ENCODE measurements at regions not wholly inside any gene's neighbourhood (a gene's known extent, or its start where the extent isn't known, plus 50 kb on each side); places are given as distances from the start of the nearest gene placed in this dataset.

- no peaks in the 10 kb centered on the region for H3K4me1 Mint-ChIP-seq (ENCODE audit: low read depth, unreplicated experiment)
- H3K4me3 Mint-ChIP-seq (ENCODE audit: unreplicated experiment): no peak overlapping the region
- no peaks in the 10 kb centered on the region for H3K27me3 Mint-ChIP-seq (ENCODE audit: unreplicated experiment)
Measured at GRCh38 chr3:101084404-101084803, 91.2 kb upstream of the ABI3BP start.

GRCh38 chr3:101081999-101082398 is 88.8 kb upstream of the ABI3BP start:
- Mint-ChIP-seq H3K4me3 (ENCODE audit: unreplicated experiment) (no peak overlapping the region), H3K36me3 (ENCODE audit: unreplicated experiment) (no peaks in the 10 kb centered on the region), H3K27ac (ENCODE audit: unreplicated experiment) (no peak overlapping the region), H3K4me1 (ENCODE audit: low read depth, unreplicated experiment) (no peaks in the 10 kb centered on the region), H3K27me3 (ENCODE audit: unreplicated experiment) (no peaks in the 10 kb centered on the region), H3K9me3 (ENCODE audit: unreplicated experiment) (no peaks in the 10 kb centered on the region)
- no peak for DNase-seq
- TF ChIP-seq CTCF (IDR thresholded peaks at IDR 0.05; ENCODE audit: partially characterized antibody, unreplicated experiment): no peak

More at GRCh38 chr3:101084404-101084803, 91.2 kb upstream of the ABI3BP start:
- no peak for DNase-seq
- H3K36me3 Mint-ChIP-seq (ENCODE audit: unreplicated experiment): no peaks in the 10 kb centered on the region
- H3K27ac Mint-ChIP-seq (ENCODE audit: unreplicated experiment): no peak overlapping the region
- no peak for TF ChIP-seq CTCF (IDR thresholded peaks at IDR 0.05; ENCODE audit: partially characterized antibody, unreplicated experiment)
- H3K9me3 Mint-ChIP-seq (ENCODE audit: unreplicated experiment): no peaks in the 10 kb centered on the region

- H3K4me3 Mint-ChIP-seq (ENCODE audit: unreplicated experiment): no peak overlapping the region
- DNase-seq: no peak
- H3K36me3 Mint-ChIP-seq (ENCODE audit: unreplicated experiment): no peaks in the 10 kb centered on the region
- H3K27ac Mint-ChIP-seq (ENCODE audit: unreplicated experiment): no peak overlapping the region
- H3K4me1 Mint-ChIP-seq (ENCODE audit: low read depth, unreplicated experiment): no peaks in the 10 kb centered on the region
- TF ChIP-seq CTCF (IDR thresholded peaks at IDR 0.05; ENCODE audit: partially characterized antibody, unreplicated experiment): no peak
- H3K27me3 Mint-ChIP-seq (ENCODE audit: unreplicated experiment): no peaks in the 10 kb centered on the region
- no peaks in the 10 kb centered on the region for H3K9me3 Mint-ChIP-seq (ENCODE audit: unreplicated experiment)
Measured at GRCh38 chr3:101081446-101081845, 88.2 kb upstream of the ABI3BP start.

GRCh38 chr3:101077361-101078011 is 84.3 kb upstream of the ABI3BP start:
- no peaks in the 10 kb centered on the region for H3K36me3 Mint-ChIP-seq (ENCODE audit: unreplicated experiment)
- no peaks in the 10 kb centered on the region for H3K4me1 Mint-ChIP-seq (ENCODE audit: low read depth, unreplicated experiment)
- no peaks in the 10 kb centered on the region for H3K27me3 Mint-ChIP-seq (ENCODE audit: unreplicated experiment)
- TF ChIP-seq CTCF (IDR thresholded peaks at IDR 0.05; ENCODE audit: partially characterized antibody, unreplicated experiment): no peak
- no peak for DNase-seq
- no peak overlapping the region for H3K27ac Mint-ChIP-seq (ENCODE audit: unreplicated experiment)
- no peaks in the 10 kb centered on the region for H3K9me3 Mint-ChIP-seq (ENCODE audit: unreplicated experiment)
- no peak overlapping the region for H3K4me3 Mint-ChIP-seq (ENCODE audit: unreplicated experiment)

GRCh38 chr3:101074518-101074917 is 81.3 kb upstream of the ABI3BP start:
- Mint-ChIP-seq H3K4me1 (ENCODE audit: low read depth, unreplicated experiment) (no peaks in the 10 kb centered on the region), H3K27ac (ENCODE audit: unreplicated experiment) (no peak overlapping the region), H3K27me3 (ENCODE audit: unreplicated experiment) (no peaks in the 10 kb centered on the region), H3K36me3 (ENCODE audit: unreplicated experiment) (no peaks in the 10 kb centered on the region), H3K4me3 (ENCODE audit: unreplicated experiment) (no peak overlapping the region), H3K9me3 (ENCODE audit: unreplicated experiment) (no peaks in the 10 kb centered on the region)
- no peak for DNase-seq
- no peak for TF ChIP-seq CTCF (IDR thresholded peaks at IDR 0.05; ENCODE audit: partially characterized antibody, unreplicated experiment)

All from glutamatergic neuron (in vitro differentiated cells).